HG03378 (cell line): ENCODE measurements at regions not wholly inside any gene's neighbourhood (a gene's known extent, or its start where the extent isn't known, plus 50 kb on each side); places are given as distances from the start of the nearest gene placed in this dataset.
"Not testable (repeated sequence)": the region's sequence is repeated elsewhere in the genome, so short reads cannot be mapped to it uniquely, and the experiment has no call there.

Experiments
- ATAC-seq: cut with Tn5 transposase; IDR thresholded peaks from one replicate; pipeline ENCODE4 v1.9.1; 2021; ENCODE audit warnings: mild to moderate bottlenecking, moderate library complexity; ENCODE audit not compliant: unreplicated experiment

DNA sequence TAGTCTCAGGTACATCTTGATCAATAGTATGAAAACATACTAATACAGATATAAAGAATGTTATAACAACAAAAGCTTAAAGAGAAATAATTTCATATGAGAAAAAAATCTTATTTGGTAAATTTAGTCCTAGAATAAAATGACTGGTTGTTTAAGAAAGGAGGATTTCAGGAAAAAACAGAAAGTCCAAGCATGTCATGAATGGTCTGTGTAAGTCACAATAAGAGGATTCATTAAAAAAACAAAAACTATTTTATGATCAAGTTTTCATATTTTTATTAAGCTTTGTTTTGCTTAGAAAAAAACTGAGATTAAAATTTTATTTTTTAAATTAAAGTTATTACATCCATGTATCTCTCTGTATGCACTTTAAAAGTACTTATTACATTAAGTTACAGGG is 353.9 kb upstream of the SPHKAP start:
- no peak for ATAC-seq

DNA sequence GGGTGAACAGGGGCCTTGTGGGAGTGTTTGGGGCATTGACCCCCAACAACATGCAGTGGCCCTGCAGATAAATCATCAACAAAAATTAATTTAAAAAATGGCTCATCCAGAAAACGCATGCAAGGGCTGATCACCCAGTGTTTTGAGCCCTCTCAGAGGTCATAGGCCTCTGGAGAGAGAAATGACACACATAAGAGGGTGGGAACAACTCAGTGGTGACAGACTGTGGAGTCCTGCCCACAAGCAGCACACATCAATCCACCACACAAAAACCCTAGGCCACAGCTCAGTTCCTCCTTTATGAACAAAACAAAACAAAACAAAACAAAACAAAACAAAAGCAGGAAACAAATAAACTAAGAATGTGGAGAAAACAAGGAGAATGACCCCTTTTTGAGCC is 351.7 kb upstream of the SPHKAP start:
- ATAC-seq = no peak

DNA sequence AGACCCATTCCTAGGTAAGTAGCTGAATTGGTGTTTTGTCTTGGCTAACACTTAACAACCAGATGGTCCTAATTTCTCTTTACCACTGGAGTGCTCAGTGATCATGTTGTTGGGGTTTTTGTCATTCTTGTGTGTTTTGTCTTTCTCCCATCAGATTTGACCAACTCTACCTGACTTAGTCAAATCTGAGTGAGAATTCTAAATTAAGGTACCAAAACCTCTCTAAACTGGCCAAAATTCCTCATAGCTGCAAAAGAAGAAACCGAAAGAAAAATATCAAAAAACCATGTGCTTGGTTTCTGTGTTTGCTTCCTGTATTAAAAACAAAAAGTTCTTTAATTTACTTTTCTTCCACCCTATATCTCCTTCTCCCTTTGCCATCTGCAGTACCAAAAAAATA is 350.7 kb upstream of the SPHKAP start:
- ATAC-seq = no peak

- ATAC-seq = no peak
These were observed 345.9 kb upstream of the SPHKAP start for GRCh38 chr2:228527197-228527881.

GRCh38 chr2:228526687-228527086 is 345.2 kb upstream of the SPHKAP start:
- no peak for ATAC-seq

GRCh38 chr2:228522977-228523376 is 341.5 kb upstream of the SPHKAP start:
- no peak for ATAC-seq

DNA sequence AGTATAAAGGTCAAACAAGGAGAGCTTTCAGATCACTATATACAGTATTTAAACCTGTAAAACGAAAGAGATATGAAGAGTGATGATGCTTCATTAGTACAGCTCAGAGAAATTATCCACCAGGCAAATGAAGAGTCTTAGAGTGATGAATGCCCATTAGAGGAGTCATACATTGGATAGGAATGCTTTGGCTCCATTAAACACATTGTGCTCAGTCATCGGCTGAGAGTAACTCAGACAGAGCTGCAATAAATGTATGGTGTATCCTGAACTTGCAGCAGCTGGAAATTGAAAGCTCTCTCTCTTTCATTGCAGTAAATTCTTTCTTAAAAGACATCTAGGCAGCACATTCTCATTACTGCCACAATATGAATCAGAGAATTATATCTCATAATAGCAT is 340.8 kb upstream of the SPHKAP start:
- no peak for ATAC-seq

- no peak for ATAC-seq
These were observed 338.1 kb upstream of the SPHKAP start for GRCh38 chr2:228519561-228519960.

GRCh38 chr2:228516019-228516418 is 334.5 kb upstream of the SPHKAP start:
- ATAC-seq = no peak

DNA sequence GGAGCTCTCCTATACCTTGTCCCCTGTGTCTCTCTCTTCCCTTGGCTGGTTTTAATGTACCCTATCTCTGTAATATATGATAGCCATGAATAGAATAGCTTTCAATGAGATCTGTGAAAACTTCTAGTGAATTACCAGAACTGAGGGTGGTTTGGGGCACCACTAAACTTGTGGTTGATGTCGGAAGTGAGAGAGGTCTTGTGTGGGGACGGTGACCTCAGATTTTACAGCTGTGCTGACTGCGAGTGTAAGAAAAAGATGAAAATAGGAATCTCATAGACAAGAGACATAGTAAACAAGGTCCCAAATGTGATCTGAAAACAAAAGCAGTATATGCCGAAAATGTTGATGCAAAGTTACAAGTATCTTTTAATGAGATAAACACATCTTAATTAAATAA is 332.0 kb upstream of the SPHKAP start:
- not testable (repeated sequence) for ATAC-seq

- ATAC-seq = no peak
These were observed 327.5 kb upstream of the SPHKAP start for GRCh38 chr2:228509021-228509420.

- no peak for ATAC-seq
These were observed 326.4 kb upstream of the SPHKAP start for GRCh38 chr2:228507870-228508269.

DNA sequence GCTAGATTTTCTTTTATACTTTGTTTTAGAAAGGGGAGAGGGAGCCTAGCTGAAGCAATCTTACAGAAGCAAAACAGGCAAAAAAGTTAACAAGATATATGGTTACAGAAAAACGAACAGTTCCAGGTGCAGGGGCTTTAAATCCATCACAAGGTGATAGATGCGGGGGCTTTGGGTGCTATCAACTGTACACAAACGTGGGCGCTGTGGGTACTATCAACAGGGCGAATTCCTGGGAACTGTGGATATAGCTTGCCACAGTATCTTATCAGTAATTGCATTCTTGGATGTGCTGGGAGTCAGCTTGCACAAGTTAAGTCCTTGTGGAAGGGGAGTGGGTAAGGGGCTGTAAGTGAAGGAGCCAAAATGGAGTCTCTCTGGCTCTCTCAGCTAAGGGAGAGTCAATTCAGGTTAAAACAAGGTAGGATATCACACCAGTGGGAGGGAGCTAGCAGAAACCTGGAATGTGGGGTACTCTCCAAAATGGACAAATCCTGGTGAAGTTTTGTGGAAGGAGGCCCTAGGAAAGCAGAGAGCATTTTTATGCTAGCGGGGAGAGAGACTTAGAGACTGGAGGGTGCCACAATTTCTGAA is 325.8 kb upstream of the SPHKAP start:
- no peak for ATAC-seq

GRCh38 chr2:228503731-228504130 is 322.2 kb upstream of the SPHKAP start:
- no peak for ATAC-seq

- ATAC-seq = no peak
These were observed 312.4 kb upstream of the SPHKAP start for GRCh38 chr2:228493852-228494251.

GRCh38 chr2:228479014-228479413 is 297.5 kb upstream of the SPHKAP start:
- no peak for ATAC-seq

DNA sequence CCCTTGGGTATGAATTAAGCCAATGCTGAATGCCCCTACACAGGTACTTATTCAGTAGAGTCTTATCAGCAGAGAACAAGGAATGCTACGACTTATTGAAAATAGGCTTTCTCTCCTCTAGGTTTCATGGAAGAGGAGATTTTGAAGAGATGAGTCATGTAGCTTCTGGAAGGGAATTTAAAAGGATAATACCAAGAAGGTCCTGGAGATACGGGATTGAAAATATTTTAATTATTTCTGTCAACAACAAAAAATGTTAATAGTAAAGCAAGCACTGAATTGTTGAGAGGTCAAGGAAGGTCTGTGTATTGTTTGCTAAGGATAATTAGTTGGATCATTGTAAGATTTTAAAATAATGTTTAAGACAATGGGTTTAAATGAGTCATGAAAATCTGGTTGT is 293.0 kb upstream of the SPHKAP start:
- ATAC-seq = no peak

DNA sequence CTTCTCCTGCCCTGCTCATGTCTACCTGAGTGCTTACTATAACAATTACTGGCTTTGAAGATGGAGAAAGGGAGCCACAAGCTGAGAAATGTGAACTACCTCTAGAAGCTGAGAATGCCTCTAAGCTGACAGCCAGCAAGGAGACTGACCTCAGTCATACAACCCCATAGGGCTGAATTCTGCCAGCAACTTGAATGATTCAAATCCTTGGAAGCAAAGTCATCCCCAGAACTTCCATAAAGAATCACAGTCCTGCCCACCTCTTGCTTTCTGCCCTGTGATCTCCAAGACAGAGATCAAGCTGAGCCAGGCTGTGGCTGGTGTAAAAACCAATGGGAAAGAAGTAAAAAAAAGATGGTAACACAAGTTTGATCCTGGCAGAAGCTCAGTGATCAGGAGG is 288.2 kb upstream of the SPHKAP start:
- ATAC-seq = no peak

DNA sequence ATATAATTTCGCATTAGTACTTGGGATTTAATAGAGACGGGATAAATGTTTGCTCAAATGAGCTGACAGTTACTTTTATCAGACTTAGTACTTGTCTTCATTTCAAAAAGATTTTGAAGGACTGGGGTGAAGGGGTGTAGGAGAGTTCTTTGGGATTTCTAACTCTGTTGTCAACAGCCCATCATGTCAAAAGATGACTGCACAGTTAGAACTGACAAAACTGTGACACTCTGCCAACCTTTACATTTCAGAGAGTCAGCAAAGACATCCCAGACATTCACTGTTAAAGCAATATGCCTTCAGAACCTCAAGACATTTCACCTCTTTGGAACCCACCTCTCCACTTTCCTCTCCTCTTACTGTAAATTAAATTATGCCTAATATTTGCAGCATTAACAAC is 285.4 kb upstream of the SPHKAP start:
- no peak for ATAC-seq

DNA sequence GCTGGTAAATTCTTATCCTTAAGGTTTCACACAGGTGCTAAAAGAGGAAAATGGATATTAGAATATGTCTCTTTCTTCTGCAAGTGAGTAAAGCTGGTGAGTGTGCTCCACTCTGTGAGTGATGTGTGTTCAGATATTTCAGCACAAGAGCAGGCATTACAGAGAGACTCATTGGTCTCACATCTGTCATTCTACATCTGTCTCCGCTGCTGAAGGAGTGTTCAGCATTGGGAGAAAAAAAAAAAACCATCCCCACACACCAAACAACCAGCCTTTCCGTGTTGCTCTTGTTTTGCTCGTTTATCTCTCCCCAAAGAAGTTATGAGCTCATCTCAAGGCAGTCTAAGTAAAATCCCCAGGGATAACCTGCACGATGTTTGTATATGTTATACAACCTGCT is 283.9 kb upstream of the SPHKAP start:
- ATAC-seq = no peak

GRCh38 chr2:228458364-228458763 is 276.9 kb upstream of the SPHKAP start:
- no peak for ATAC-seq

DNA sequence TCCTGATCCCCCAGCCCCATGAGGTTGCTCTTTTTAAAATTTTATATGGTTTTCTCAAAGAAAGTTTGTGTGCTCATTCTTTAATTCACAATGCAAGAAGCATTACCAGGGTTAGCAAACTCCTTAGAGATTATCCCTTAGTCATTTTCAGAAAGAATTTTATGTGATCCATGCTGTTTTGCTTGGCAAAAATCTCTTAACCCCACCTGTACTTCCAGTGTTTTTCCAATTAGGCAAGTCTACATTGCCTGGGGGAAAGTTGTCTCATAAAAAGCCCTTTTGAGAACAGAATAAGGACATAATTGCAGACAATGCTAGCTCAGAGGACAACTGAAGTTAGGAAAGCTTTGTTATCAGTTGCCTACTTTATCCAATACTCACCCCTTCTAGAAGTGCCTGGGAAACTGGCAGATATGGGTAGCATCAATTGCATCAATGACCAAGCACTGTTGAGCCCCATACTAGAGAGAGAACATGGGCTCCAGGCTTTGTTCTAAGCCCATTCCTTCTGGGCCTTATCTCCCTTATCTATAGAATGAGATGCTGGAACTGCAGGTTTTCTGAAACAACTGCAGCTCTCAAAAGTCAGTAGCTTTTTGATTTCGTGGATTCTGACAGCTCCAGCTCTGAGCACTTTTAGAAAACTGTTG is 265.9 kb upstream of the SPHKAP start:
- ATAC-seq = no peak
